PFSK-1 (cell line): ENCODE measurements at regions not wholly inside any gene's neighbourhood (a gene's known extent, or its start where the extent isn't known, plus 50 kb on each side); places are given as distances from the start of the nearest gene placed in this dataset.

Experiments used
- FOXP2 ChIP-seq: optimal IDR thresholded peaks from 2 replicates; pipeline ENCODE3; 2011; ENCODE audit warnings: borderline replicate concordance, control low read depth, inconsistent platforms; ENCODE audit not compliant: insufficient read depth; ENCODE audit errors: extremely low read length, extremely low read depth
- POLR2AphosphoS5 ChIP-seq: IDR thresholded peaks from 2 replicates; pipeline ENCODE4 v1.6.1; 2012; ENCODE audit warnings: low read depth, mild to moderate bottlenecking, control low read depth, low read length, moderate library complexity
- REST ChIP-seq, 2 experiments: IDR thresholded peaks; 2 replicates each; pipeline versions ENCODE4 v1.6.1 to v1.8.0; 2011 to 2012; ENCODE audit warnings: low read depth in 2 of 2, low read length in 2 of 2, control low read depth in 1 of 2, inconsistent platforms in 1 of 2, mild to moderate bottlenecking in 1 of 2, moderate library complexity in 1 of 2; ENCODE audit not compliant: insufficient read depth in 1 of 2
- SIN3A ChIP-seq: IDR thresholded peaks from 2 replicates; pipeline ENCODE4 v1.6.1; 2012; ENCODE audit warnings: mild to moderate bottlenecking, low read length, moderate library complexity, borderline replicate concordance; ENCODE audit not compliant: insufficient read depth
- TAF1 ChIP-seq: IDR thresholded peaks from 2 replicates; pipeline ENCODE4 v1.6.1; 2012; ENCODE audit warnings: low read length, control low read depth, borderline replicate concordance; ENCODE audit not compliant: insufficient read depth

GRCh38 chr21:38622081-38622826, 124.0 kb upstream of the ERG start:
- TF ChIP-seq REST (IDR thresholded peaks at IDR 0.05; ENCODE audit: insufficient read depth in 1 of 2, low read depth in 2 of 2, low read length in 2 of 2) (no peak), TAF1 (no peak), FOXP2 (no peak), POLR2AphosphoS5 (no peak), SIN3A (no peak)

- TF ChIP-seq SIN3A (no peak), POLR2AphosphoS5 (no peak)
Observed at GRCh38 chr21:38622827-38623209, 124.5 kb upstream of the ERG start.

GRCh38 chr21:38623552-38623951, 125.3 kb upstream of the ERG start:
- TF ChIP-seq FOXP2 (no peak), POLR2AphosphoS5 (no peak), REST (IDR thresholded peaks at IDR 0.05; ENCODE audit: insufficient read depth in 1 of 2, low read depth in 2 of 2, low read length in 2 of 2) (no peak), TAF1 (no peak), SIN3A (no peak)

DNA sequence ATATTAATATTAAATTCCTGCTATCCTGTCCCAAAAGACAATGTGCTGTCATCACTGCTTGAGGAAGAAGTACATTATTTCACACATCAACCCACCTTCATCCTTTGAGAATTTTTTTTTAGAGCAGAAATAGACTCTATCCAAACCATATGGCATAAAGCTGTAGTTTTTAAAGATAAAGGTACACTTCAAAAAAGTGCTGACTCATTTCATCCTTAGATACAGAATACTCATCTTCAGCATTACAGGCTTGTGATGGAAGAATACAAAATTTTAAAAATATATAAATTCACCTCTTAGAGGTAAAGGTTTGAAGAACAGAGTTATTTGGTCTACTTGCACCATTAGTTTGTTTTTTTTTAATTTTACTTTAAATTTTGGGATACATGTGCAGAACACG, 126.7 kb upstream of the ERG start:
- TF ChIP-seq POLR2AphosphoS5, result no peak
- no peak for TF ChIP-seq REST (IDR thresholded peaks at IDR 0.05; ENCODE audit: insufficient read depth in 1 of 2, low read depth in 2 of 2, low read length in 2 of 2)
- TF ChIP-seq SIN3A, result no peak
- no peak for TF ChIP-seq TAF1
- no peak for TF ChIP-seq FOXP2

- TF ChIP-seq REST (IDR thresholded peaks at IDR 0.05; ENCODE audit: insufficient read depth in 1 of 2, low read depth in 2 of 2, low read length in 2 of 2) (no peak), TAF1 (no peak)
Observed at GRCh38 chr21:38626306-38626705, 128.0 kb upstream of the ERG start.
